Parathyroid adenoma (tissue), 2 donors: ENCODE measurements at regions not wholly inside any gene's neighbourhood (a gene's known extent, or its start where the extent isn't known, plus 50 kb on each side); places are given as distances from the start of the nearest gene placed in this dataset.

Experiments
- H2AFZ ChIP-seq: fragments of 300-600 bp; sonication (generic); one replicate; pipeline ENCODE4 v1.7.0; 2017; ENCODE audit warnings: antibody characterized with exemption, mild to moderate bottlenecking
- H3K27ac ChIP-seq: fragments of 300-600 bp; sonication (generic); one replicate; pipeline ENCODE4 v1.7.0; 2017
- H3K27me3 ChIP-seq: fragments of 300-600 bp; sonication (generic); one replicate; pipeline ENCODE4 v1.7.0; 2017; ENCODE audit warnings: low read length; ENCODE audit not compliant: control insufficient read depth, insufficient read depth
- H3K36me3 ChIP-seq: fragments of 300-600 bp; sonication (generic); one replicate; pipeline ENCODE4 v1.7.0; 2017; ENCODE audit warnings: low read length; ENCODE audit not compliant: control insufficient read depth, insufficient read depth
- H3K4me1 ChIP-seq: fragments of 300-600 bp; sonication (generic); one replicate; pipeline ENCODE4 v1.7.0; 2017; ENCODE audit warnings: control low read depth
- H3K4me2 ChIP-seq: fragments of 300-600 bp; sonication (generic); one replicate; pipeline ENCODE4 v1.7.0; 2017; ENCODE audit warnings: low read length
- H3K4me3 ChIP-seq: fragments of 300-600 bp; sonication (generic); one replicate; pipeline ENCODE4 v1.7.0; 2017; ENCODE audit warnings: low read depth, low read length
- H3K79me2 ChIP-seq: fragments of 300-600 bp; sonication (generic); one replicate; pipeline ENCODE4 v1.7.0; 2017; ENCODE audit warnings: control low read depth
- H3K9ac ChIP-seq: fragments of 300-600 bp; sonication (generic); one replicate; pipeline ENCODE4 v1.7.0; 2017; ENCODE audit warnings: mild to moderate bottlenecking
- H3K9me3 ChIP-seq: fragments of 300-600 bp; sonication (generic); one replicate; pipeline ENCODE4 v1.7.0; 2017; ENCODE audit warnings: low read length; ENCODE audit not compliant: control insufficient read depth
- TF ChIP-seq, protein P1 (sequence below): fragments of 300-600 bp; sonication (generic); IDR thresholded peaks from one replicate; pipeline ENCODE4 v1.7.0; 2017; ENCODE audit warnings: antibody characterized with exemption, mild to moderate bottlenecking
- donor health status: primary hyperparathyroidism.

DNA sequence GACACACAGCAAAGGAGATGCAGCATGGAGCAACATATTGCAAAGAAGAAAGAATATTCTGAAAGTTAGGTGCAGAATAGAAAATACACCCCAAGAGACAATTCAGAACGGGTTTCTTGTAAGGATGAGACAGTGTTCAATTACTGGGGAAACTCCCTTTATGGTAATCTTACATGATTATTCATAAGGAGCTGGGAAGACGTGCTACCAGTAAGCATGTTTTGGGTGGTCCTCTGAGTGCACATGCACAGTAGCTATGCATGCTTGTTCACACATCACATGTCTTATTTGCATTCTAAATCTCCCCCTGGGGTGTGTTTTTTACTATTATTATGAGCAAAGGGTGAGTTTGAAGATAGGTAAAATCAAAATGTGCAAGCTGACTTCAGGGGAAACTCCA, 1448.8 kb downstream of the TECRL start:
- H3K4me3 ChIP-seq, result no peak overlapping the region
- no peaks in the 10 kb centered on the region for H3K27me3 ChIP-seq
- no peak overlapping the region for H3K4me2 ChIP-seq
- no peak overlapping the region for H3K27ac ChIP-seq
- H3K9me3 ChIP-seq, result no peaks in the 10 kb centered on the region
- H3K79me2 ChIP-seq, result no peaks in the 10 kb centered on the region
- H2AFZ ChIP-seq, result no peak overlapping the region
- TF ChIP-seq, protein P1, sequence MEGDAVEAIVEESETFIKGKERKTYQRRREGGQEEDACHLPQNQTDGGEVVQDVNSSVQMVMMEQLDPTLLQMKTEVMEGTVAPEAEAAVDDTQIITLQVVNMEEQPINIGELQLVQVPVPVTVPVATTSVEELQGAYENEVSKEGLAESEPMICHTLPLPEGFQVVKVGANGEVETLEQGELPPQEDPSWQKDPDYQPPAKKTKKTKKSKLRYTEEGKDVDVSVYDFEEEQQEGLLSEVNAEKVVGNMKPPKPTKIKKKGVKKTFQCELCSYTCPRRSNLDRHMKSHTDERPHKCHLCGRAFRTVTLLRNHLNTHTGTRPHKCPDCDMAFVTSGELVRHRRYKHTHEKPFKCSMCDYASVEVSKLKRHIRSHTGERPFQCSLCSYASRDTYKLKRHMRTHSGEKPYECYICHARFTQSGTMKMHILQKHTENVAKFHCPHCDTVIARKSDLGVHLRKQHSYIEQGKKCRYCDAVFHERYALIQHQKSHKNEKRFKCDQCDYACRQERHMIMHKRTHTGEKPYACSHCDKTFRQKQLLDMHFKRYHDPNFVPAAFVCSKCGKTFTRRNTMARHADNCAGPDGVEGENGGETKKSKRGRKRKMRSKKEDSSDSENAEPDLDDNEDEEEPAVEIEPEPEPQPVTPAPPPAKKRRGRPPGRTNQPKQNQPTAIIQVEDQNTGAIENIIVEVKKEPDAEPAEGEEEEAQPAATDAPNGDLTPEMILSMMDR, result no peak
- no peaks in the 10 kb centered on the region for H3K36me3 ChIP-seq
- no peaks in the 10 kb centered on the region for H3K4me1 ChIP-seq
- H3K9ac ChIP-seq, result no peak overlapping the region

DNA sequence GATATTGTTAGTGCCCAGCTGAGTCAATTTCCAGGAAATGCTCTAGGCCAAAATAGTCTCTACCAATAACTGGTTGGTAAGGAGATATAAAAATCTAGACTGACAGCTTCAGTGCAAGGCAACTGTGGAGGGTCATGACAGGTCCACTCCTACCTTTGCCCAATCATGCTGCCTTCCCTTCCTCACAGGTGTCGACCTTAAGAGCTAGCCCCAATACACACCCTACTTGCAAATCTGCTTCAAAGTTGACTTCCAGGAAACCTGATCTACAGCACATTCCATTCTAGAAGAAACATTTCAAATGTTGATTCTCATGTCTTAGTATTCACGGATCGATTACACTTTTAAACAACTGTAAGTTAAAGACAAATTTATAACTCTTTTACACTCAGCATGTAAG, 1455.5 kb downstream of the TECRL start:
- Histone ChIP-seq H3K4me2 (no peak overlapping the region), H2AFZ (no peak overlapping the region), H3K4me1 (no peaks in the 10 kb centered on the region), H3K9ac (no peak overlapping the region), H3K79me2 (no peaks in the 10 kb centered on the region), H3K27me3 (no peaks in the 10 kb centered on the region), H3K36me3 (no peaks in the 10 kb centered on the region), H3K9me3 (no peaks in the 10 kb centered on the region), H3K4me3 (no peak overlapping the region), H3K27ac (no peak overlapping the region)
- TF ChIP-seq, protein P1, result no peak

DNA sequence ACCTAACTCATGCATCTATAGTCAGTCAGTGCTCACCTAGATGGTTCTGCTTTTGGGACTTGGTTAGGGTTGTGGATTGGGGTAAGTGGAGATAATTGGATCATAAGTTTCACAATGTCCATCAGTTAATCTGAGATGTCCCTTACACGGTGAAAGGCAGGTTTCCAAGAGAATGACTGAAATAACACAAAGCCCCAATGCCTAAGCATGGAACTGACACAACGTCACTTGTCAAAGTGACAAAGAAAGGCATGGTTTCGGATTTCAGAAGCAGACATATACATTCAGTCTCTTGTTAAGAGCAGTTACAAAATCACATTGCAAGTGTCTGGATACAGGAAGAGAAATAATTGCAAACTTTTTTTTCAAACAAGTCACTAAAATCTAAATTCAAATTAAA, 1456.9 kb downstream of the TECRL start:
- H3K4me3 ChIP-seq, result no peak overlapping the region
- H2AFZ ChIP-seq, result no peak overlapping the region
- H3K4me2 ChIP-seq, result no peak overlapping the region
- no peaks in the 10 kb centered on the region for H3K79me2 ChIP-seq
- no peak overlapping the region for H3K9ac ChIP-seq
- no peak overlapping the region for H3K27ac ChIP-seq
- no peaks in the 10 kb centered on the region for H3K27me3 ChIP-seq
- H3K36me3 ChIP-seq, result no peaks in the 10 kb centered on the region
- no peaks in the 10 kb centered on the region for H3K9me3 ChIP-seq
- TF ChIP-seq, protein P1, result no peak
- no peaks in the 10 kb centered on the region for H3K4me1 ChIP-seq

DNA sequence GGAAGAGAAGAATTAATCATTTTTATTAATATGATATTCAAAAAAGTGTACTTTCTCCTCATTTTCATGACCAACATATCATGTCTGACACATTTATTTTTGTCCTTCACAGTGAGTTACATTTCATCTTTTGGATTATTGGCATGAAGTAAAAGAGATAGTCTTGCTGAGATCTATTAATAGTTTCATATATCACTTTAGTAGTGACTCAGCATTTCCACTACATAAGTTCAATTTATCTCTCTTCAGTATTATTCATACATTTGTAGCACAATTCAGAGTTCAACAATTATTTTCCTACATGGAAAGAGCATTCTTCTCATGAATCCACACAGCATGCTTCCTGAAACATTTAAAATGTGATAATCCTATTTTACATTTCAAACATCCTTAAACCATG, 1461.1 kb downstream of the TECRL start:
- no peaks in the 10 kb centered on the region for H3K36me3 ChIP-seq
- H3K27ac ChIP-seq, result no peak overlapping the region
- no peak overlapping the region for H3K4me3 ChIP-seq
- no peaks in the 10 kb centered on the region for H3K27me3 ChIP-seq
- H3K9ac ChIP-seq, result no peak overlapping the region
- TF ChIP-seq, protein P1, result no peak
- H3K79me2 ChIP-seq, result no peaks in the 10 kb centered on the region
- no peaks in the 10 kb centered on the region for H3K9me3 ChIP-seq
- no peak overlapping the region for H3K4me2 ChIP-seq
- no peaks in the 10 kb centered on the region for H3K4me1 ChIP-seq
- H2AFZ ChIP-seq, result no peak overlapping the region

DNA sequence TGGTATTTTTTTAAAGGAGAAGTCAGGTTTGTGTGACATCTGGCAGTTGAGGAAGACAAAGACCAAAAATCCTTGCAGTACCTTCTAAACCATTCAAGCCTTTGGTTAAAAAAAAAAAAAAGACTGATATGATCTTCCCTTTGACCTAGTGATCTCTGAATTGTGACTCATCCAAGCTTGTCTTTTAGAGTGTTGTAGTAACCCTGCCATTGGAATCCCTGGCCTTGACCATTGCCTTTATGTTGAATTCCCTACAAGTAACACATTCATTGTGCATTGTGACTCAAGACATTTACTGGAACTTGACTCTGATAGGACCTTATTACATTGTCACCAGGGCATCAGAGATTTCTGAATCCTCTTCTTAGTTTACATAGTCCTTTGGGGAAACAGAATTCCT, 1469.0 kb downstream of the TECRL start:
- Histone ChIP-seq H2AFZ (no peak overlapping the region), H3K27ac (no peak overlapping the region), H3K9me3 (no peaks in the 10 kb centered on the region), H3K27me3 (no peaks in the 10 kb centered on the region), H3K4me3 (no peak overlapping the region), H3K9ac (no peak overlapping the region), H3K4me1 (no peaks in the 10 kb centered on the region), H3K36me3 (no peaks in the 10 kb centered on the region), H3K79me2 (no peaks in the 10 kb centered on the region), H3K4me2 (no peak overlapping the region)
- TF ChIP-seq, protein P1, result no peak
